ENCODE measurements at regions not wholly inside any gene's neighbourhood (a gene's known extent, or its start where the extent isn't known, plus 50 kb on each side); places are given as distances from the start of the nearest gene placed in this dataset.

DNA sequence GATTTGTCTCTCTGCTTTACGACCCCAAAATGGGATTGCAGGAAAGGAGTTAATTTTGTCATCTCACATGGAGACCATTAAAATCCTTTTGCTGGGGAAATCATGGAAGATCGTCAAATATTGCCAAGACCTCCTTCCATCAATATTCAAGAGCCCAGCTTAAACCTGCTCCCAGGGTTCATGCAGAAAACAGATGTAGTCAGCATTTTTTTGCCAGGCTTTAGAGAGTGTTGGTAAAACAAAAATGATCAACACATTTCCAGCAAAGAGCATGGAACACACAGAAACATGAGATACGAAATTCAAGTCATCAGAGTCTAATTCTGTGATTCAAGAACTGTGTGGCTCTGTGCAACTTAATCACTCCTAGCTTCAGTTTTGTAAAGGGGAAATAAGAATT lies 118.0 kb upstream of the ATP10A start:
- no peaks in the 10 kb centered on the region for H3K27me3 ChIP-seq (ENCODE audit: insufficient read depth, low read length)
- no peak overlapping the region for H2AFZ ChIP-seq (ENCODE audit: low read depth, low read length, poor library complexity, severe bottlenecking)
- RAD21 ChIA-PET (ENCODE audit: low non-redundant PET in 1 of 2, low total read pairs in 2 of 2, uncharacterized antibody in 2 of 2, unreplicated experiment in 2 of 2) = no interaction called here
- H3K36me3 ChIP-seq (ENCODE audit: control insufficient read depth in 1 of 2, insufficient read depth in 2 of 2, low read length in 2 of 2) = no peaks in the 10 kb centered on the region
- no peaks in the 10 kb centered on the region for H3K79me2 ChIP-seq (ENCODE audit: insufficient read depth, low read length)
- H3K4me3 ChIP-seq (replicated peaks in 1 of 2; ENCODE audit: low read depth in 1 of 2, low read length in 2 of 2) = no peak overlapping the region
- CTCF ChIA-PET = no interaction called here
- TF ChIP-seq, protein P1, sequence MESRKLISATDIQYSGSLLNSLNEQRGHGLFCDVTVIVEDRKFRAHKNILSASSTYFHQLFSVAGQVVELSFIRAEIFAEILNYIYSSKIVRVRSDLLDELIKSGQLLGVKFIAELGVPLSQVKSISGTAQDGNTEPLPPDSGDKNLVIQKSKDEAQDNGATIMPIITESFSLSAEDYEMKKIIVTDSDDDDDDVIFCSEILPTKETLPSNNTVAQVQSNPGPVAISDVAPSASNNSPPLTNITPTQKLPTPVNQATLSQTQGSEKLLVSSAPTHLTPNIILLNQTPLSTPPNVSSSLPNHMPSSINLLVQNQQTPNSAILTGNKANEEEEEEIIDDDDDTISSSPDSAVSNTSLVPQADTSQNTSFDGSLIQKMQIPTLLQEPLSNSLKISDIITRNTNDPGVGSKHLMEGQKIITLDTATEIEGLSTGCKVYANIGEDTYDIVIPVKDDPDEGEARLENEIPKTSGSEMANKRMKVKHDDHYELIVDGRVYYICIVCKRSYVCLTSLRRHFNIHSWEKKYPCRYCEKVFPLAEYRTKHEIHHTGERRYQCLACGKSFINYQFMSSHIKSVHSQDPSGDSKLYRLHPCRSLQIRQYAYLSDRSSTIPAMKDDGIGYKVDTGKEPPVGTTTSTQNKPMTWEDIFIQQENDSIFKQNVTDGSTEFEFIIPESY (IDR thresholded peaks at IDR 0.05; ENCODE audit: extremely low read depth, insufficient replicate concordance, low read length) = no peak
- TF ChIP-seq CBX3 (IDR thresholded peaks at IDR 0.05; ENCODE audit: low read depth) = no peak
- no peak for TF ChIP-seq FOSL1 (IDR thresholded peaks at IDR 0.05; ENCODE audit: low read depth)
- TF ChIP-seq, protein P2, sequence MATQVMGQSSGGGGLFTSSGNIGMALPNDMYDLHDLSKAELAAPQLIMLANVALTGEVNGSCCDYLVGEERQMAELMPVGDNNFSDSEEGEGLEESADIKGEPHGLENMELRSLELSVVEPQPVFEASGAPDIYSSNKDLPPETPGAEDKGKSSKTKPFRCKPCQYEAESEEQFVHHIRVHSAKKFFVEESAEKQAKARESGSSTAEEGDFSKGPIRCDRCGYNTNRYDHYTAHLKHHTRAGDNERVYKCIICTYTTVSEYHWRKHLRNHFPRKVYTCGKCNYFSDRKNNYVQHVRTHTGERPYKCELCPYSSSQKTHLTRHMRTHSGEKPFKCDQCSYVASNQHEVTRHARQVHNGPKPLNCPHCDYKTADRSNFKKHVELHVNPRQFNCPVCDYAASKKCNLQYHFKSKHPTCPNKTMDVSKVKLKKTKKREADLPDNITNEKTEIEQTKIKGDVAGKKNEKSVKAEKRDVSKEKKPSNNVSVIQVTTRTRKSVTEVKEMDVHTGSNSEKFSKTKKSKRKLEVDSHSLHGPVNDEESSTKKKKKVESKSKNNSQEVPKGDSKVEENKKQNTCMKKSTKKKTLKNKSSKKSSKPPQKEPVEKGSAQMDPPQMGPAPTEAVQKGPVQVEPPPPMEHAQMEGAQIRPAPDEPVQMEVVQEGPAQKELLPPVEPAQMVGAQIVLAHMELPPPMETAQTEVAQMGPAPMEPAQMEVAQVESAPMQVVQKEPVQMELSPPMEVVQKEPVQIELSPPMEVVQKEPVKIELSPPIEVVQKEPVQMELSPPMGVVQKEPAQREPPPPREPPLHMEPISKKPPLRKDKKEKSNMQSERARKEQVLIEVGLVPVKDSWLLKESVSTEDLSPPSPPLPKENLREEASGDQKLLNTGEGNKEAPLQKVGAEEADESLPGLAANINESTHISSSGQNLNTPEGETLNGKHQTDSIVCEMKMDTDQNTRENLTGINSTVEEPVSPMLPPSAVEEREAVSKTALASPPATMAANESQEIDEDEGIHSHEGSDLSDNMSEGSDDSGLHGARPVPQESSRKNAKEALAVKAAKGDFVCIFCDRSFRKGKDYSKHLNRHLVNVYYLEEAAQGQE (IDR thresholded peaks at IDR 0.05; ENCODE audit: low read depth) = no peak
- no peak for TF ChIP-seq RAD21 (IDR thresholded peaks at IDR 0.05; ENCODE audit: low read depth)
- no peak for TF ChIP-seq POLR2AphosphoS5 (IDR thresholded peaks at IDR 0.05; ENCODE audit: low read depth, low read length)
- TF ChIP-seq TCF7L2 (IDR thresholded peaks at IDR 0.05; ENCODE audit: borderline replicate concordance, extremely low read depth, insufficient read depth, insufficient read length) = no peak
- no peak for TF ChIP-seq YY1 (IDR thresholded peaks at IDR 0.05; ENCODE audit: extremely low read depth, insufficient replicate concordance, low read depth, low read length)
- TF ChIP-seq ZFX (IDR thresholded peaks at IDR 0.05) = no peak
- no peak for TF ChIP-seq POLR2A (IDR thresholded peaks at IDR 0.05; ENCODE audit: borderline replicate concordance, extremely low read depth, insufficient read depth, insufficient read length)
- TF ChIP-seq ZNF274 (IDR thresholded peaks at IDR 0.05; ENCODE audit: low read depth, low read length) = no peak
- TF ChIP-seq EZH2phosphoT487 (IDR thresholded peaks at IDR 0.05; ENCODE audit: borderline replicate concordance) = no peak
- POLR2A ChIA-PET = no interaction called here
- no peaks in the 10 kb centered on the region for H4K20me1 ChIP-seq (ENCODE audit: insufficient read depth)
- no TSS peak for BruUV-seq (replicated peaks)
- no peaks in the 10 kb centered on the region for H3K9me2 ChIP-seq (ENCODE audit: insufficient read depth)
- no peaks in the 10 kb centered on the region for H3K4me1 ChIP-seq (ENCODE audit: control insufficient read depth in 1 of 2, insufficient read depth in 2 of 2, low read length in 2 of 2)
- DNase-seq (ENCODE audit: low read depth, low spot score) (no peak), ATAC-seq (no peak)
- no peak overlapping the region for H3K4me2 ChIP-seq (ENCODE audit: low read length)
- intact Hi-C loops (cut with micrococcal nuclease) = no loop called here
- no peak overlapping the region for H3K9ac ChIP-seq (ENCODE audit: low read length)
- no peak overlapping the region for H3K27ac ChIP-seq (ENCODE audit: low read depth, low read length)
- peaks cover 11 to 33% of the 10 kb centered on the region in 2 experiments; a peak in 2 of 4 replicates for H3K9me3 ChIP-seq (ENCODE audit: control insufficient read depth in 1 of 2, insufficient read depth in 1 of 2, low read depth in 1 of 2, low read length in 2 of 2)
